ENCODE measurements at regions not wholly inside any gene's neighbourhood (a gene's known extent, or its start where the extent isn't known, plus 50 kb on each side); places are given as distances from the start of the nearest gene placed in this dataset.
"Not testable (repeated sequence)": the region's sequence is repeated elsewhere in the genome, so short reads cannot be mapped to it uniquely, and the experiment has no call there.

GRCh38 chr5:118569596-118569995, 418.8 kb downstream of the DTWD2 start:
- not testable (repeated sequence) for TF ChIP-seq CTCF, EZH2, EZH2phosphoT487 (IDR thresholded peaks at IDR 0.05)

All from neural progenitor cell (in vitro differentiated cells).